ENCODE measurements at regions not wholly inside any gene's neighbourhood (a gene's known extent, or its start where the extent isn't known, plus 50 kb on each side); places are given as distances from the start of the nearest gene placed in this dataset.

DNA sequence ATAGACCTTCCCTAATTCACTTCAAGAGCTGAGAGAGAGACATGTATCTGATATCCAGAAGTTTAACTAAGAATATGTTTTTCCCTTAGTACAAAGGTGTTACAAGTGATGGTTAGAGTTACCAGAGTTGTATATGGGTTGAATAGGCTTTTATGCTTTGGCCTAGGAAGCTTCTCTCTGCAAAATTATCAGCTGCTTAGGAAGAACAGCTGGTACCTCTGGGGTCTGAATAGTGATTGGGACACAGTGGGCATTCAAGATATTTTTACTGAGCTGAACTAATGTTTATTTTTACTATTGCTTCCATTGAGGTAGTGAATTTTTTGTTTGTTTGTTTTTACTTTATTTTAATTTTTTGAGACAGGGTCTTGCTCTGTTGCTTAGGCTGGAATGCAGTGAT is 67.6 kb upstream of the BASP1 start:
- TF ChIP-seq, protein P1, sequence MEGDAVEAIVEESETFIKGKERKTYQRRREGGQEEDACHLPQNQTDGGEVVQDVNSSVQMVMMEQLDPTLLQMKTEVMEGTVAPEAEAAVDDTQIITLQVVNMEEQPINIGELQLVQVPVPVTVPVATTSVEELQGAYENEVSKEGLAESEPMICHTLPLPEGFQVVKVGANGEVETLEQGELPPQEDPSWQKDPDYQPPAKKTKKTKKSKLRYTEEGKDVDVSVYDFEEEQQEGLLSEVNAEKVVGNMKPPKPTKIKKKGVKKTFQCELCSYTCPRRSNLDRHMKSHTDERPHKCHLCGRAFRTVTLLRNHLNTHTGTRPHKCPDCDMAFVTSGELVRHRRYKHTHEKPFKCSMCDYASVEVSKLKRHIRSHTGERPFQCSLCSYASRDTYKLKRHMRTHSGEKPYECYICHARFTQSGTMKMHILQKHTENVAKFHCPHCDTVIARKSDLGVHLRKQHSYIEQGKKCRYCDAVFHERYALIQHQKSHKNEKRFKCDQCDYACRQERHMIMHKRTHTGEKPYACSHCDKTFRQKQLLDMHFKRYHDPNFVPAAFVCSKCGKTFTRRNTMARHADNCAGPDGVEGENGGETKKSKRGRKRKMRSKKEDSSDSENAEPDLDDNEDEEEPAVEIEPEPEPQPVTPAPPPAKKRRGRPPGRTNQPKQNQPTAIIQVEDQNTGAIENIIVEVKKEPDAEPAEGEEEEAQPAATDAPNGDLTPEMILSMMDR (IDR thresholded peaks at IDR 0.05 in 2 of 3, conservative IDR thresholded peaks at IDR 0.05 in 1 of 3; ENCODE audit: borderline replicate concordance in 1 of 3, insufficient read depth in 1 of 3, low read depth in 2 of 3, low read length in 2 of 3): no peak
- TF ChIP-seq POLR2A (IDR thresholded peaks at IDR 0.05; ENCODE audit: borderline replicate concordance, extremely low read depth, insufficient read depth, insufficient read length) (no peak), YY1 (IDR thresholded peaks at IDR 0.05; ENCODE audit: extremely low read depth, insufficient replicate concordance, low read depth, low read length) (no peak), EZH2 (IDR thresholded peaks at IDR 0.05) (no peak), EGR1 (IDR thresholded peaks at IDR 0.05; ENCODE audit: low read depth) (no peak), CEBPB (IDR thresholded peaks at IDR 0.05; ENCODE audit: low read depth) (no peak), POLR2AphosphoS5 (IDR thresholded peaks at IDR 0.05; ENCODE audit: low read depth, low read length) (no peak), SIN3A (IDR thresholded peaks at IDR 0.05; ENCODE audit: low read depth) (no peak), ZFX (IDR thresholded peaks at IDR 0.05) (no peak), ELF1 (IDR thresholded peaks at IDR 0.05; ENCODE audit: borderline replicate concordance, low read depth) (no peak), JUND (IDR thresholded peaks at IDR 0.05) (no peak)
- TF ChIP-seq, protein P2, sequence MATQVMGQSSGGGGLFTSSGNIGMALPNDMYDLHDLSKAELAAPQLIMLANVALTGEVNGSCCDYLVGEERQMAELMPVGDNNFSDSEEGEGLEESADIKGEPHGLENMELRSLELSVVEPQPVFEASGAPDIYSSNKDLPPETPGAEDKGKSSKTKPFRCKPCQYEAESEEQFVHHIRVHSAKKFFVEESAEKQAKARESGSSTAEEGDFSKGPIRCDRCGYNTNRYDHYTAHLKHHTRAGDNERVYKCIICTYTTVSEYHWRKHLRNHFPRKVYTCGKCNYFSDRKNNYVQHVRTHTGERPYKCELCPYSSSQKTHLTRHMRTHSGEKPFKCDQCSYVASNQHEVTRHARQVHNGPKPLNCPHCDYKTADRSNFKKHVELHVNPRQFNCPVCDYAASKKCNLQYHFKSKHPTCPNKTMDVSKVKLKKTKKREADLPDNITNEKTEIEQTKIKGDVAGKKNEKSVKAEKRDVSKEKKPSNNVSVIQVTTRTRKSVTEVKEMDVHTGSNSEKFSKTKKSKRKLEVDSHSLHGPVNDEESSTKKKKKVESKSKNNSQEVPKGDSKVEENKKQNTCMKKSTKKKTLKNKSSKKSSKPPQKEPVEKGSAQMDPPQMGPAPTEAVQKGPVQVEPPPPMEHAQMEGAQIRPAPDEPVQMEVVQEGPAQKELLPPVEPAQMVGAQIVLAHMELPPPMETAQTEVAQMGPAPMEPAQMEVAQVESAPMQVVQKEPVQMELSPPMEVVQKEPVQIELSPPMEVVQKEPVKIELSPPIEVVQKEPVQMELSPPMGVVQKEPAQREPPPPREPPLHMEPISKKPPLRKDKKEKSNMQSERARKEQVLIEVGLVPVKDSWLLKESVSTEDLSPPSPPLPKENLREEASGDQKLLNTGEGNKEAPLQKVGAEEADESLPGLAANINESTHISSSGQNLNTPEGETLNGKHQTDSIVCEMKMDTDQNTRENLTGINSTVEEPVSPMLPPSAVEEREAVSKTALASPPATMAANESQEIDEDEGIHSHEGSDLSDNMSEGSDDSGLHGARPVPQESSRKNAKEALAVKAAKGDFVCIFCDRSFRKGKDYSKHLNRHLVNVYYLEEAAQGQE (IDR thresholded peaks at IDR 0.05; ENCODE audit: low read depth): no peak
- TF ChIP-seq, protein P3, sequence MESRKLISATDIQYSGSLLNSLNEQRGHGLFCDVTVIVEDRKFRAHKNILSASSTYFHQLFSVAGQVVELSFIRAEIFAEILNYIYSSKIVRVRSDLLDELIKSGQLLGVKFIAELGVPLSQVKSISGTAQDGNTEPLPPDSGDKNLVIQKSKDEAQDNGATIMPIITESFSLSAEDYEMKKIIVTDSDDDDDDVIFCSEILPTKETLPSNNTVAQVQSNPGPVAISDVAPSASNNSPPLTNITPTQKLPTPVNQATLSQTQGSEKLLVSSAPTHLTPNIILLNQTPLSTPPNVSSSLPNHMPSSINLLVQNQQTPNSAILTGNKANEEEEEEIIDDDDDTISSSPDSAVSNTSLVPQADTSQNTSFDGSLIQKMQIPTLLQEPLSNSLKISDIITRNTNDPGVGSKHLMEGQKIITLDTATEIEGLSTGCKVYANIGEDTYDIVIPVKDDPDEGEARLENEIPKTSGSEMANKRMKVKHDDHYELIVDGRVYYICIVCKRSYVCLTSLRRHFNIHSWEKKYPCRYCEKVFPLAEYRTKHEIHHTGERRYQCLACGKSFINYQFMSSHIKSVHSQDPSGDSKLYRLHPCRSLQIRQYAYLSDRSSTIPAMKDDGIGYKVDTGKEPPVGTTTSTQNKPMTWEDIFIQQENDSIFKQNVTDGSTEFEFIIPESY (IDR thresholded peaks at IDR 0.05; ENCODE audit: extremely low read depth, insufficient replicate concordance, low read length): no peak
